ENCODE measurements at regions not wholly inside any gene's neighbourhood (a gene's known extent, or its start where the extent isn't known, plus 50 kb on each side); places are given as distances from the start of the nearest gene placed in this dataset.

DNA sequence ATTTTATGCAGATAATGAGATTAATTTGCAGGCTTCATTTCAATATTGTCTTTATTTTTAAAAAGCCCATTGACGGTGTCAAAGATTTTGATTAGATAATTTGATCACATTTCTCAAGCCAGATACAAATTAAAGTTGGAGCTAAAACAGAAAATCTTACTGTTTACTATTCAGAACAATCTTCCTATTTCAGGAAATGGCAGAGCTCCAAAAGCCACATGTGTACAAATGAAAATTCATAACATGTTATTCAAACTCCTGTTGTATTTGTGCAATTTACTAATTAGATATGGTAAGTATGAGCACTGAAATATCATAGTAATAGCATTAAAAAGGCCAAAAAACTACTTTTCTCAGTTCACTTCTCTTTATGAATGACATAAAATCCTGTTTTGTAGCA lies 682.9 kb downstream of the KCNJ3 start:
- DNase-seq (ENCODE audit: low read depth), result no peak
- no peak overlapping the region for H3K4me3 ChIP-seq (replicated peaks; ENCODE audit: low read depth, low read length)
- TF ChIP-seq, protein P1, sequence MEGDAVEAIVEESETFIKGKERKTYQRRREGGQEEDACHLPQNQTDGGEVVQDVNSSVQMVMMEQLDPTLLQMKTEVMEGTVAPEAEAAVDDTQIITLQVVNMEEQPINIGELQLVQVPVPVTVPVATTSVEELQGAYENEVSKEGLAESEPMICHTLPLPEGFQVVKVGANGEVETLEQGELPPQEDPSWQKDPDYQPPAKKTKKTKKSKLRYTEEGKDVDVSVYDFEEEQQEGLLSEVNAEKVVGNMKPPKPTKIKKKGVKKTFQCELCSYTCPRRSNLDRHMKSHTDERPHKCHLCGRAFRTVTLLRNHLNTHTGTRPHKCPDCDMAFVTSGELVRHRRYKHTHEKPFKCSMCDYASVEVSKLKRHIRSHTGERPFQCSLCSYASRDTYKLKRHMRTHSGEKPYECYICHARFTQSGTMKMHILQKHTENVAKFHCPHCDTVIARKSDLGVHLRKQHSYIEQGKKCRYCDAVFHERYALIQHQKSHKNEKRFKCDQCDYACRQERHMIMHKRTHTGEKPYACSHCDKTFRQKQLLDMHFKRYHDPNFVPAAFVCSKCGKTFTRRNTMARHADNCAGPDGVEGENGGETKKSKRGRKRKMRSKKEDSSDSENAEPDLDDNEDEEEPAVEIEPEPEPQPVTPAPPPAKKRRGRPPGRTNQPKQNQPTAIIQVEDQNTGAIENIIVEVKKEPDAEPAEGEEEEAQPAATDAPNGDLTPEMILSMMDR (IDR thresholded peaks at IDR 0.05; ENCODE audit: low read length, missing control alignments), result no peak

DNA sequence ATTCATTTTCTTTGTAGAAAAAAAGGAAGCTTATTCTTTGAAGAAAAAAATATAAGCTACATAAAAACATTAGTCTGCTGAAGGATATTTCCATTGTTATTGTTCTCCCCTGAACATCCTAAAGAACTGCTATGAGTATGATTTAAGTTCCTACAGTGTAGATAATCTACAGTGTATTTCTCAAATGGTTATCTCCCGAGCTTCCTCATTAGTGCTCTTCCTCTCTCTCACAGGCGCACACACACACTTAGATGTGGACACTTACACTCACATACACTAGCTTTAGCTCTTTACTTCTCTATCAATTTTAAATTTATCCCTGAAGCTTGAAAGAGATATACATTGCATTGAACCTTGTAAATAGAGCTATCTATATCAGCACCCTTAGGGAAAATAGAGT lies 681.0 kb downstream of the KCNJ3 start:
- no peak for DNase-seq (ENCODE audit: low read depth)
- H3K4me3 ChIP-seq (replicated peaks; ENCODE audit: low read depth, low read length), result no peak overlapping the region
- TF ChIP-seq, protein P1 (IDR thresholded peaks at IDR 0.05; ENCODE audit: low read length, missing control alignments), result no peak

DNA sequence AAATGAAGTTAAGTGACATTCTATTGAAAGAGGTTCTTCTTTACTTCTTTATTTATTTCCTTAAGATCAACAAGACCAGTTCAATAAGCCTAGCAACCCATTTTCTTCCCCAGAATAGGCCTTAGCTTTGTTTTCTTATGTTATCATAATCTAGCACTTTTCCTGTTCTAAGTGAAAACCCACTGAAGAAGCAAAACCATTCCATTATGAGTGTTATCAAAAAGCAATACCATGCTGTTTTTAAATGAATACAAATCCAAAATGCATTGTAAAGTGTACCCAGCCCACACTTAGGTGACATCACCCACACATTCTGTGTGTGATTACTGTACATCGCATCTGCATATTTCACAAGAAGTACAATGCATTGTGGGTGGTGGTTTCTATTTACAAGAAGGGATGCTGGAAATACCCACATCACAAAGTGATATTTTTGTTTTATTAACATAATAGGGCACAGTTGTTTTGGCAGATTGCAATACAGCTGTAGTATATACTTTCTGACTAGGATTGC lies 679.5 kb downstream of the KCNJ3 start:
- TF ChIP-seq, protein P1 (IDR thresholded peaks at IDR 0.05; ENCODE audit: low read length, missing control alignments), result no peak
- no peak overlapping the region for H3K4me3 ChIP-seq (replicated peaks; ENCODE audit: low read depth, low read length)
- DNase-seq (ENCODE audit: low read depth), result peak; percentile 16

DNA sequence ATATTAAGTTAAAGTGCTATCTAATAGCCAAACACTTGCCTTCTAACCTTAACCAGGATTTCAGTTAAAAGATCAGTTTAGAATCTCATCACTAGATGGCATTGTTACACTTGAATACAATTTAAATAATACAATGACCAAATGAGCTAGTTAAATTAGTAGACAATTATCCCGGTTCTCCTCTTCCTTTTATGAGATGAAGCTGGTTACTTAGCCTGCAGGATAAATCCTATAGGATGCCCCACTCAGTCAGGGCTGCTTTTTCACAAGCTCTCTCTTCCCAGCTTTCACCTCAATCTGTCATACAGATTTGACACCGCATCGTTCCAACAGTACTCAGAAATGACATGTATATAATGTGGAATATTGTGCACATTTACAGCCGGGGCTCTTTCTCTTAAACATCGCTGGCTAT lies 678.8 kb downstream of the KCNJ3 start:
- peak; percentile 55 for DNase-seq (ENCODE audit: low read depth)
- TF ChIP-seq, protein P1 (IDR thresholded peaks at IDR 0.05; ENCODE audit: low read length, missing control alignments), result peak; percentile 35
- no peak overlapping the region for H3K4me3 ChIP-seq (replicated peaks; ENCODE audit: low read depth, low read length)

DNA sequence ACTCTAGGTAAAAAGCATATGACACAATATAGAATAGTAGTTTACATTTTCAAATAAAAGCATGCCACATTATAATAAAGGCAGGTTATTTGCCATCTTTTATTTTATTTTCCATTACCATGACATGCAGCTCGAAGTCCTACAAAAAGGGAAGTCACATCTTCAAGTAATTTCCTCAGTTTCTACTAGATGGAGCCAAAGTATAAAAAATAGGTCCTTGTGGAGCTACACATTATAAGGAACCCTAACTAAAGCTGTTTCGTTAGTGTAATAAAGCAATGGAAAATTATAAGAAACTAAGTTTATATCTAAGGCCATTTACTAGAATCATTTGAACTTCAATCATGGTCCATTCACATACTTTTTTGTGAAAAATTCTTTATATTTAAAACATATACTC lies 674.5 kb downstream of the KCNJ3 start:
- peak; percentile 42 for DNase-seq (ENCODE audit: low read depth)
- no peak overlapping the region for H3K4me3 ChIP-seq (replicated peaks; ENCODE audit: low read depth, low read length)
- TF ChIP-seq, protein P1 (IDR thresholded peaks at IDR 0.05; ENCODE audit: low read length, missing control alignments), result peak; percentile 21

DNA sequence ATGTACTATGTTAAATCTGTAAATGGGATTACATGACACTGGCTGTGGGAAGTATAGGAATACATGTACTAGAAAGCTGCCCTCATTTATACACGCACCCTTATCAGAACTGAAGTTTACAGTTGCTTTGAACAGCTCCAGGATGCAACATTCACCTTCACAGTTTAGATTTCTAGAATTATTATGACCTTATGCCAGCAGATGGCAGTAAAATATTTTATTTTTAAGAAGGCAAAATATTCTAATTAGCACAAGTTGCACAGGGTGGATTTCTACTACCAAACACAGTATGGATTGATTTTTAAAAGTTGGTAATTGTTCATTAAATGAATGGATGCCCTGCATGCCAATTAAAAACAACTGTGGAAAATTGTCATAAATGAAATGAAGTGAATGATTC lies 670.4 kb downstream of the KCNJ3 start:
- TF ChIP-seq, protein P1 (IDR thresholded peaks at IDR 0.05; ENCODE audit: low read length, missing control alignments), result peak; percentile 21
- DNase-seq (ENCODE audit: low read depth), result peak; percentile 19

DNA sequence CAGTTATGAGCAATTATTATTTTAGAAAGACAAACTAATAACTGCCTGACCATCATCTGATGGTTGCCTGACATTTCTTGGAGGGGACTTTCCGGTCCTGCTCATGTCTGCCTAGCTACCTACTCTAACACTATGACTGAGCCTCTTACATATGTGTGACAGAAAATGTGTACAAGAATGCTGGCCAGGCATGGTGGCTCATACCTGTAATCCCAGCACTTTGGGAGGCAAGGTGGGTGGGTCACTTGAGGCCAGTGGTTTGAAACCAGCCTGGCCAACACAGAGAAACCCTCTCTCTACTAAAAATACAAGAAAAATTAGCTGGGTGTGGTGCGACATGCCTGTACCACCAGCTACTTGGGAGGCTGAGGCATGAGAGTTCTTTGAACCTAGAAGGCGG lies 666.3 kb downstream of the KCNJ3 start:
- H3K4me3 ChIP-seq (replicated peaks; ENCODE audit: low read depth, low read length), result no peak overlapping the region
- TF ChIP-seq, protein P1 (IDR thresholded peaks at IDR 0.05; ENCODE audit: low read length, missing control alignments), result no peak
- DNase-seq (ENCODE audit: low read depth), result no peak

More for the DNA sequence above, 670.4 kb downstream of the KCNJ3 start:
- H3K4me3 ChIP-seq (replicated peaks; ENCODE audit: low read depth, low read length), result no peak overlapping the region

All from fibroblast of pulmonary artery (primary cell).